B cell (primary cell): ENCODE measurements at regions not wholly inside any gene's neighbourhood (a gene's known extent, or its start where the extent isn't known, plus 50 kb on each side); places are given as distances from the start of the nearest gene placed in this dataset.

Experiments
- EZH2 ChIP-seq: IDR thresholded peaks from 2 replicates; pipeline ENCODE4 v1.6.1; 2012; ENCODE audit warnings: borderline replicate concordance, low read depth, mild to moderate bottlenecking, moderate library complexity, low read length; ENCODE audit not compliant: insufficient read depth, poor library complexity, severe bottlenecking
- TF ChIP-seq, protein P1 (sequence below): fragments of 200-600 bp; IDR thresholded peaks from one replicate; pipeline ENCODE4 v1.8.0; 2022; ENCODE audit warnings: antibody characterized with exemption, mild to moderate bottlenecking

DNA sequence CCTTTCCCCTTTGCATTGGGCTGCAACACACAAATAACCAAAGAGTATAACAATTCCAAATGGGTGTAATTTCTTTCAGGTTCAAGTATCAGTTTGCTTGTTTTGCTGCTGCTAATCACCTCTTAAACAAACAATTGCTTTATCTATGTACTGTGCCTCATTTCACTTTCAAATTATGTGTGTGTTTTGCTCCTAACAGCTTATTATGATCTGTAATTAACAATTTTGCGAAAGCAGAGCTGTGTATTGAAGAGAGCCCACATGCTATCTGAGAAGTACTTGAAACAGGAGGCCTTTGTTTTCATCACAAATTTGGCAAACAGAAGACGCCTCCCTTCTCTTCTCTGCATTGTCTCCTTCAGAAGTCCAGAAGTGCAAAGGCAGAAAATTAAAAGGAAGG, 312.0 kb downstream of the TLE1 start:
- TF ChIP-seq, protein P1, sequence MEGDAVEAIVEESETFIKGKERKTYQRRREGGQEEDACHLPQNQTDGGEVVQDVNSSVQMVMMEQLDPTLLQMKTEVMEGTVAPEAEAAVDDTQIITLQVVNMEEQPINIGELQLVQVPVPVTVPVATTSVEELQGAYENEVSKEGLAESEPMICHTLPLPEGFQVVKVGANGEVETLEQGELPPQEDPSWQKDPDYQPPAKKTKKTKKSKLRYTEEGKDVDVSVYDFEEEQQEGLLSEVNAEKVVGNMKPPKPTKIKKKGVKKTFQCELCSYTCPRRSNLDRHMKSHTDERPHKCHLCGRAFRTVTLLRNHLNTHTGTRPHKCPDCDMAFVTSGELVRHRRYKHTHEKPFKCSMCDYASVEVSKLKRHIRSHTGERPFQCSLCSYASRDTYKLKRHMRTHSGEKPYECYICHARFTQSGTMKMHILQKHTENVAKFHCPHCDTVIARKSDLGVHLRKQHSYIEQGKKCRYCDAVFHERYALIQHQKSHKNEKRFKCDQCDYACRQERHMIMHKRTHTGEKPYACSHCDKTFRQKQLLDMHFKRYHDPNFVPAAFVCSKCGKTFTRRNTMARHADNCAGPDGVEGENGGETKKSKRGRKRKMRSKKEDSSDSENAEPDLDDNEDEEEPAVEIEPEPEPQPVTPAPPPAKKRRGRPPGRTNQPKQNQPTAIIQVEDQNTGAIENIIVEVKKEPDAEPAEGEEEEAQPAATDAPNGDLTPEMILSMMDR, result no peak
- TF ChIP-seq EZH2, result no peak
